Right lobe of liver (tissue), 6 donors: ENCODE measurements at regions not wholly inside any gene's neighbourhood (a gene's known extent, or its start where the extent isn't known, plus 50 kb on each side); places are given as distances from the start of the nearest gene placed in this dataset.
A peak's percentile ranks its signal among the peaks of the same experiment; 100 is the strongest.

ENCODE experiments used
- ATAC-seq, 4 donors: fragments of 200-7000 bp; cut with Tn5 transposase; one replicate each; pipeline ENCODE4 v1.9.1; 2020; ENCODE audit warnings: mild to moderate bottlenecking in 4 of 4, moderate library complexity in 4 of 4
- DNase-seq, 3 donors: peaks; one replicate each; pipeline ENCODE4 v3.0.0-alpha.2; 2020
- H3K27ac ChIP-seq, 3 donors: fragments of 200-600 bp; one replicate each; pipeline ENCODE4 v1.8.0; 2022
- H3K27me3 ChIP-seq, 2 donors: fragments of 200-600 bp; one replicate each; pipeline ENCODE4 v1.8.0; 2022
- H3K36me3 ChIP-seq, 4 donors: fragments of 200-600 bp; sonication (generic) in 1 of 4; one replicate each; pipeline versions ENCODE4 v1.5.1 to v1.8.0; 2017 to 2022; ENCODE audit warnings: control low read depth in 1 of 4
- H3K4me1 ChIP-seq, 4 donors: fragments of 200-600 bp; sonication (generic) in 1 of 4; one replicate each; pipeline versions ENCODE4 v1.5.1 to v1.8.0; 2017 to 2022; ENCODE audit warnings: control low read depth in 1 of 4
- H3K4me3 ChIP-seq, 3 donors: fragments of 200-600 bp; one replicate each; pipeline ENCODE4 v1.8.0; 2022
- H3K9me3 ChIP-seq, 4 donors: fragments of 200-600 bp; sonication (generic) in 1 of 4; one replicate each; pipeline versions ENCODE4 v1.5.1 to v1.8.0; 2017 to 2022; ENCODE audit warnings: control low read depth in 1 of 4
- CTCF ChIP-seq, 4 donors: fragments of 200-600 bp in 3 of 4; fragments of 450-650 bp in 1 of 4; IDR thresholded peaks; one replicate each; pipeline versions ENCODE4 v1.5.1 to v1.8.0; 2016 to 2022; ENCODE audit warnings: antibody characterized with exemption in 4 of 4, mild to moderate bottlenecking in 2 of 4
- POLR2A ChIP-seq: fragments of 450-650 bp; IDR thresholded peaks from one replicate; pipeline ENCODE4 v1.6.1; 2017; ENCODE audit warnings: antibody characterized with exemption, mild to moderate bottlenecking
- WGBS: methylation state at CpG from one replicate; pipeline ENCODE4 v1.1.6; 2018; ENCODE audit warnings: low coverage, low lambda C conversion rate; ENCODE audit not compliant: insufficient coverage; ENCODE audit errors: missing lambda C conversion rate; 5-methylcytosine and 5-hydroxymethylcytosine counted together
- intact Hi-C, 2 donors: fragments of 100-400 bp; cut with DNase I; formaldehyde crosslinking; loops; one replicate each; pipeline versions ENCODE4 v1.11.2 to v1.14.1; 2022
- donor health status: DM: no; HTN: yes; CAD: no.
- donor health status: DM: no; HTN: no; CAD: no.
- donor health status: DM: no; HTN: no; CAD: no.
- donor health status: DM: no; HTN: yes; CAD: no.
- donor health status: DM: no; HTN: yes; CAD: no.

DNA sequence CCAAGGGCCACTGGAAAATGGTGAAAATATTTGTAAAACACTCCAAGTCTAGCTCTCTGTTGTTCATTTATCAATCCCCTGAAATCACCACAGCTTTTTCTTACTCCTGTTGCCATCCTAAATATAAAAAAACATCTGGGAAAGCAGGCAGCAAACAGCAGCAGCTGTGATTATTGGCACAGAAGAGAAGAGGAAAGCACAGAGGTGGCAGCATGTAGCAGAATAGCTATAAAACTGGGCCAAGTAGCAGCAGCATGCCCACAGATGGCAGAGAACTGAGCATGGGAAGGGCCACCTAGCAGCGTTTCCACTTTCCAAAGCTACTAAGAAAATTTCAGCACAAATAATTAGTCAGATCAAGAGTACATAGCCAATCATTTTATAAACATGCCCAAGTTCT, 307.2 kb downstream of the SLC7A11 start:
- 67% methylated on average over 1 of the region's 1 CpG for WGBS
- ATAC-seq, result no peak
- TF ChIP-seq POLR2A (no peak), CTCF (IDR thresholded peaks at IDR 0.05) (no peak)

DNA sequence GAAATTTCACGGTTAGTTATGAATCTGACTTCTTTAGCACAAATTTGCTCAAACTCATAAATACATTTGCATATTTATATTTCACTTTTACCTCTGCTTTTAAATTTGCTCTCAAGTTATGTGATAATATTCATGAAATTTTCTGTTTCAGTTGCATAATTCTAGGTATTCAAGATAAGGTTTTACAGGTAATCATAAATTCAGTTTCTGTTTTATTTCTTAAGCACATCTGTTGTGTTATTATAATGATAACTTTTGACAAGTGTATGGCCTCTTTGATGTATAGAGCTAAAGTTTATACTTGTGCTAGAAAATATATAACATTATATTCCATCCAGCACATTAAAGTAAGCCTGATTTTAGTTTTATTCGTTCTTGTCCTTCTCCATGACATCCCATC, 308.1 kb downstream of the SLC7A11 start:
- Histone ChIP-seq H3K9me3 (no peaks in the 10 kb centered on the region), H3K27ac (no peak overlapping the region), H3K4me1 (no peaks in the 10 kb centered on the region), H3K36me3 (no peaks in the 10 kb centered on the region), H3K4me3 (no peak overlapping the region), H3K27me3 (no peaks in the 10 kb centered on the region)
- WGBS, result 55% methylated on average over 2 of the region's 2 CpGs
- TF ChIP-seq CTCF (IDR thresholded peaks at IDR 0.05) (no peak), POLR2A (no peak)
- intact Hi-C loops, result no loop called here
- no peak for DNase-seq
- no peak for ATAC-seq

More for the DNA sequence above, 307.2 kb downstream of the SLC7A11 start:
- no peaks in the 10 kb centered on the region for H3K9me3 ChIP-seq
- intact Hi-C loops, result no loop called here
- no peaks in the 10 kb centered on the region for H3K27me3 ChIP-seq
- no peak for DNase-seq
- H3K4me1 ChIP-seq, result no peaks in the 10 kb centered on the region
- H3K36me3 ChIP-seq, result no peaks in the 10 kb centered on the region
- H3K27ac ChIP-seq, result no peak overlapping the region
- H3K4me3 ChIP-seq, result no peak overlapping the region

GRCh38 chr4:137927972-137928371, 314.2 kb downstream of the SLC7A11 start:
- Histone ChIP-seq H3K27me3 (no peaks in the 10 kb centered on the region), H3K27ac (no peak overlapping the region), H3K36me3 (no peaks in the 10 kb centered on the region), H3K4me3 (no peak overlapping the region), H3K4me1 (no peaks in the 10 kb centered on the region), H3K9me3 (no peaks in the 10 kb centered on the region)
- 26% methylated on average over 1 of the region's 1 CpG for WGBS
- no peak for TF ChIP-seq POLR2A
- no peak for TF ChIP-seq CTCF (IDR thresholded peaks at IDR 0.05)
- no peak for DNase-seq
- ATAC-seq, result peak in 2 of 4 donors; percentile 36 to 72
- intact Hi-C loops, result no loop called here

- H3K36me3 ChIP-seq, result no peaks in the 10 kb centered on the region
- H3K4me3 ChIP-seq, result no peak overlapping the region
- intact Hi-C loops, result no loop called here
- H3K27me3 ChIP-seq, result no peaks in the 10 kb centered on the region
- H3K27ac ChIP-seq, result no peak overlapping the region
- no peaks in the 10 kb centered on the region for H3K4me1 ChIP-seq
- DNase-seq, result no peak
- H3K9me3 ChIP-seq, result no peaks in the 10 kb centered on the region
- TF ChIP-seq POLR2A (no peak), CTCF (IDR thresholded peaks at IDR 0.05) (no peak)
- no peak for ATAC-seq
- WGBS, result 46% methylated on average over 3 of the region's 3 CpGs
Measured at GRCh38 chr4:137923494-137923893, 318.7 kb downstream of the SLC7A11 start.

DNA sequence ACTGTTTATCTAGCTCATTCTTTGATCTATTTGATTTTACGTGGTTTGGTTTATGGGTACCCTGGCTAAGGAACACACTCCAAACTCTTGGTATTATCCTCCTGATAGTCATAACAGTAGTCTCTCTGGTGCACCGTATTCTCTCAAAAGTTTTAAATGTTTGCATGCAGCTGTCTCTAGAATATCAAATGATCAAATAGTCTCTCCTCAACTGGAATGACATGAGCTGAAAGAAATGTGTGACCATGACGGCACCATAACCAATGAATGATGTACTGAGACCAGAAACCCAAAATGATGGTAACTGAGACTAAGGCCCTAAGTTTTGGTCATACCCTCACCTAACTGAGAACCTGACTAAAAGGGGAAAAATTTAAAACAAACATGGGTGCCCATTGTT, 319.4 kb downstream of the SLC7A11 start:
- TF ChIP-seq POLR2A (no peak), CTCF (IDR thresholded peaks at IDR 0.05) (no peak)
- no peak for ATAC-seq
- Histone ChIP-seq H3K9me3 (no peaks in the 10 kb centered on the region), H3K27me3 (no peaks in the 10 kb centered on the region), H3K4me1 (no peaks in the 10 kb centered on the region), H3K27ac (no peak overlapping the region), H3K4me3 (no peak overlapping the region), H3K36me3 (no peaks in the 10 kb centered on the region)
- no peak for DNase-seq
- intact Hi-C loops, result no loop called here
- 84% methylated on average over 3 of the region's 3 CpGs for WGBS
